GM23338 (cell line): ENCODE measurements at regions not wholly inside any gene's neighbourhood (a gene's known extent, or its start where the extent isn't known, plus 50 kb on each side); places are given as distances from the start of the nearest gene placed in this dataset.

Experiments used
- ATAC-seq: fragments of 200-7000 bp; cut with Tn5 transposase; 3 replicates; pipeline ENCODE4 v1.9.1; 2020
- DNase-seq: peaks from one replicate; pipeline ENCODE4 v3.0.0-alpha.2; 2015; ENCODE audit warnings: low spot score
- H2AFZ ChIP-seq: fragments of 200-600 bp; sonication (generic); 2 replicates; pipeline ENCODE4 v1.8.0; 2016; ENCODE audit warnings: antibody characterized with exemption, mild to moderate bottlenecking, moderate library complexity
- H3F3A ChIP-seq: fragments of 200-600 bp; sonication (generic); replicated peaks from 2 replicates; pipeline ENCODE4 v1.8.0; 2017; ENCODE audit warnings: antibody characterized with exemption, mixed run types, low read depth
- H3K27ac ChIP-seq: fragments of 200-600 bp; sonication (generic); 2 replicates; pipeline ENCODE4 v1.6.1; 2016; ENCODE audit warnings: low read depth
- H3K27me3 ChIP-seq: fragments of 200-600 bp; sonication (generic); 2 replicates; pipeline ENCODE4 v1.8.0; 2016; ENCODE audit warnings: mild to moderate bottlenecking, mixed run types, moderate library complexity; ENCODE audit not compliant: insufficient read depth
- H3K36me3 ChIP-seq: fragments of 200-600 bp; sonication (generic); 2 replicates; pipeline ENCODE4 v1.8.0; 2016; ENCODE audit warnings: mild to moderate bottlenecking; ENCODE audit not compliant: insufficient read depth
- H3K4me1 ChIP-seq: fragments of 200-600 bp; sonication (generic); 2 replicates; pipeline ENCODE4 v1.8.0; 2016; ENCODE audit warnings: mild to moderate bottlenecking, moderate library complexity; ENCODE audit not compliant: insufficient read depth
- H3K4me2 ChIP-seq: fragments of 200-600 bp; sonication (generic); 2 replicates; pipeline ENCODE4 v1.7.1; 2017; ENCODE audit warnings: mixed run types
- H3K4me3 ChIP-seq: fragments of 200-600 bp; sonication (generic); 2 replicates; pipeline ENCODE4 v1.6.1; 2016; ENCODE audit warnings: mixed run types
- H3K79me2 ChIP-seq: fragments of 200-600 bp; sonication (generic); replicated peaks from 2 replicates; pipeline ENCODE4 v1.8.0; 2017; ENCODE audit warnings: mild to moderate bottlenecking; ENCODE audit not compliant: insufficient read depth
- H3K9me2 ChIP-seq: fragments of 200-600 bp; sonication (generic); 2 replicates; pipeline ENCODE4 v1.8.0; 2017; ENCODE audit not compliant: insufficient read depth
- H4K20me1 ChIP-seq: fragments of 200-600 bp; sonication (generic); replicated peaks from 2 replicates; pipeline ENCODE4 v1.8.0; 2017; ENCODE audit warnings: mild to moderate bottlenecking; ENCODE audit not compliant: insufficient read depth
- H3K27ac Mint-ChIP-seq: 2 replicates; pipeline ENCODE4 v1.8.0; 2020; ENCODE audit warnings: inconsistent platforms, mild to moderate bottlenecking, moderate library complexity, mixed read lengths
- H3K27me3 Mint-ChIP-seq: 3 replicates; pipeline ENCODE4 v1.8.0; 2022; ENCODE audit warnings: low read depth, mild to moderate bottlenecking, moderate library complexity, mixed read lengths, inconsistent platforms; ENCODE audit not compliant: insufficient read depth, poor library complexity
- H3K36me3 Mint-ChIP-seq: 3 replicates; pipeline ENCODE4 v1.8.0; 2021; ENCODE audit warnings: low read depth, mild to moderate bottlenecking, inconsistent platforms, moderate library complexity, mixed read lengths
- H3K4me1 Mint-ChIP-seq: 3 replicates; pipeline ENCODE4 v1.8.0; 2020; ENCODE audit warnings: mild to moderate bottlenecking, inconsistent platforms, mixed read lengths
- H3K4me3 Mint-ChIP-seq: 3 replicates; pipeline ENCODE4 v1.8.0; 2021; ENCODE audit warnings: moderate library complexity, mild to moderate bottlenecking, inconsistent platforms, mixed read lengths
- H3K9me3 Mint-ChIP-seq: 3 replicates; pipeline ENCODE4 v1.8.0; 2020; ENCODE audit warnings: moderate library complexity, mild to moderate bottlenecking, inconsistent platforms, mixed read lengths
- CTCF ChIP-seq, 2 experiments: fragments of 200-600 bp in 1 of 2; sonication (generic) in 1 of 2; conservative IDR thresholded peaks; 2 replicates each; pipeline versions ENCODE4 v1.5.1 to v1.6.1; 2016 to 2017; ENCODE audit warnings: antibody characterized with exemption in 2 of 2, low read depth in 2 of 2, mild to moderate bottlenecking in 2 of 2, moderate library complexity in 1 of 2
- EZH2phosphoT487 ChIP-seq: fragments of 200-600 bp; sonication (generic); IDR thresholded peaks from one replicate; pipeline ENCODE4 v1.8.1; 2018; ENCODE audit warnings: antibody characterized with exemption; ENCODE audit not compliant: unreplicated experiment
- JUNB ChIP-seq: IDR thresholded peaks from one replicate; pipeline ENCODE4 v1.6.1; 2016; ENCODE audit warnings: antibody characterized with exemption; ENCODE audit not compliant: unreplicated experiment
- REST ChIP-seq: IDR thresholded peaks from one replicate; pipeline ENCODE4 v1.6.1; 2018; ENCODE audit warnings: antibody characterized with exemption; ENCODE audit not compliant: unreplicated experiment
- ZNF114 ChIP-seq: fragments of 250-450 bp; sonication (Bioruptor Pico); IDR thresholded peaks from 2 replicates; pipeline ENCODE4 v1.5.0; 2020; ENCODE audit warnings: mild to moderate bottlenecking, moderate library complexity
- ZNF331 ChIP-seq: fragments of 250-450 bp; sonication (Bioruptor Pico); IDR thresholded peaks from 2 replicates; pipeline ENCODE4 v1.5.0; 2020; ENCODE audit warnings: low read depth, mild to moderate bottlenecking, moderate library complexity
- ZNF462 ChIP-seq: fragments of 250-450 bp; sonication (Bioruptor Pico); IDR thresholded peaks from 2 replicates; pipeline ENCODE4 v1.5.0; 2020; ENCODE audit warnings: mild to moderate bottlenecking, moderate library complexity

GRCh38 chr12:28866715-28867503, 282.2 kb upstream of the FAR2 start:
- Histone ChIP-seq H3K4me2 (no peak overlapping the region), H3K9me2 (peaks cover 13% of the 10 kb centered on the region; the same call in 1 of the 2 replicates), H3K27me3 (no peaks in the 10 kb centered on the region), H3K4me1 (peaks cover 11% of the 10 kb centered on the region), H3F3A (no peaks in the 10 kb centered on the region), H4K20me1 (no peaks in the 10 kb centered on the region), H3K79me2 (no peaks in the 10 kb centered on the region), H3K27ac (no peak overlapping the region), H3K36me3 (no peaks in the 10 kb centered on the region), H3K4me3 (no peak overlapping the region), H2AFZ (peak overlapping the region; percentile 18)
- Mint-ChIP-seq H3K4me1 (peaks cover 25% of the 10 kb centered on the region), H3K27me3 (peaks cover 8% of the 10 kb centered on the region), H3K27ac (no peak overlapping the region), H3K36me3 (no peaks in the 10 kb centered on the region), H3K4me3 (no peak overlapping the region), H3K9me3 (no peaks in the 10 kb centered on the region)
- DNase-seq (no peak), ATAC-seq (no peak)
- TF ChIP-seq JUNB (no peak), ZNF331 (CRISPR knock-in tag) (no peak), ZNF114 (no peak), ZNF462 (no peak), CTCF (conservative IDR thresholded peaks at IDR 0.05; ENCODE audit: low read depth in 2 of 2) (no peak), EZH2phosphoT487 (no peak), REST (no peak)
